Putamen (tissue), 1 donor: ENCODE measurements at regions not wholly inside any gene's neighbourhood (a gene's known extent, or its start where the extent isn't known, plus 50 kb on each side); places are given as distances from the start of the nearest gene placed in this dataset.
"Not testable (repeated sequence)": the region's sequence is repeated elsewhere in the genome, so short reads cannot be mapped to it uniquely, and the experiment has no call there.

Experiments
- DNase-seq: peaks from one replicate; pipeline ENCODE4 v3.0.0-alpha.2; 2016; ENCODE audit warnings: low spot score

DNA sequence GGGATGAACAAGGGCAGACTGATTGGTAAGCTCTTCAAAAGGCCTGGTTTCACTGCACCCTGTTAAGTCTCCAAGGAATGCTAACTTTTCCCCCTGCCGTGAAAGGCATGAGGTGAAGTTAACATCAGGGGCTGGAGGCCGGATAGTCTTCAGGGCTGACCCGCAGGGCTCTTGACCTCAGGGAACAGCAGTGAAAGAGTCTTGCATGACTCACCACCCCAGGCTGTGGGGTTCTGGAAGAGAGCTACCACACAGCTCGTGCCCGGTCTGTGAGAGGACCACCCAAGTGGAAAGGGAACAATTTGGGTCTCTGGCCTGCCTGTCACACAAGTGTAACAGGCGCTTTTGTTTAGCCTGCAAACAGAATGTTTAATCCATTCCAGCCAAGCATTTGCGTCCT is 504.9 kb downstream of the EDEM1 start:
- DNase-seq: no peak

- no peak for DNase-seq
Observed at GRCh38 chr3:5694266-5694665, 506.8 kb downstream of the EDEM1 start.

GRCh38 chr3:5698851-5699250 is 511.3 kb downstream of the EDEM1 start:
- no peak for DNase-seq

GRCh38 chr3:5699313-5699712 is 511.8 kb downstream of the EDEM1 start:
- DNase-seq: no peak

- no peak for DNase-seq
Observed at GRCh38 chr3:5699811-5700210, 512.3 kb downstream of the EDEM1 start.

GRCh38 chr3:5701005-5701404 is 513.5 kb downstream of the EDEM1 start:
- DNase-seq: not testable (repeated sequence)

DNA sequence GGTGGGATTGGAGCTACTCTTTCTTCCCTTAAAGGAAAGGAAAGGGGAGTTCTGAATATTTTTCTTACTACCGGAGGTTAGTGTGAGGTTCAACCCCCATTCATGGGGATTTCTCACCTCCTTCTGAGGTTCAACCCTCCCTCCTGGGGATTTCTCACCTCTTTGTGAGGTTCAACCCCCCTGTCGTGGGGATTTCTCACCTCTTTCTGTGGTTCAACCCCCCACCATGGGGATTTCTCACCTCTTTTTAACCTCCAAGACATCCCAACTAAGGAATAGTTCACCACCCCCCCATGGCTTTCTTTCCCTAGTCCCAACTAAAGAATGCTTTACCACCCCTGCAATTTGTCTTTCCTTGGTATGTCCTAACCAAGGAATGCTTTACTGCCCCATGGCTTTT is 520.3 kb downstream of the EDEM1 start:
- no peak for DNase-seq

- no peak for DNase-seq
Observed at GRCh38 chr3:5709714-5710113, 522.2 kb downstream of the EDEM1 start.

DNA sequence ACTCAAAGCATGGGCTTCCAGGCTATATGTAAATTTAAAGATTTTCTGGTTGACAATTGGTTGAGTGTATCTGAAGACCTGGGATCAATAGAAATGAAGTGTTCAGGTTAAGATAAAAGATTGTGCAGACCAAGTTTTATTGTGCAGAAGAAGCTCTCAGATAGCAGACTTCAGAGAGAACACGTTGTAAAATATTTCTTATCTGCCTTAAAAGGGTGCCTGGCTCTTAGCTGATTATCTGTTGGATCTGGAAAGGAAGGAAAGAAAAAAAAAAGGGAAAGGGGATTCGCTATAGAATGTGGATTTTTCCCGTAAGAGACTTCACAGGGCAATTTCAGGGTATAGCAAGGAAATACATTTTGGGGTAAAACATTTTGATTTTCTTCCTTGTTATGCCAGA is 523.2 kb downstream of the EDEM1 start:
- no peak for DNase-seq

DNA sequence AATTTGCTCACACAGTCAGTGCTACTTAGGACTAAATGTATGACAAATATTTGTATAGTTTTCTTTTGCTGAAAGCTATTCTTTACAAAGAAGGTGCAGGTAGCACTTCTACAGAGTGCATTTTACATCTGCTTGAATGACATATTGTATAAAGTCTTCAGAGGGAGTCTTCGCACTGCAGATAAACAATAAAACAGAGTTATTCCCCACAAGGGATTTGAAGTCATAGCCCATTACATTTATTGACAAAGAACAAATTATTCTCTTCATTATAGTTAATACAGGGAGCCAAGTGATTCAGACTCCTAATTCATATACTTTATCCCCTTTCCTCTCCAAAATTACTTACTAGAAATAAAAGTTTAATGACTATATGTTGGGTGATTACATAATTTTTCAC is 529.7 kb downstream of the EDEM1 start:
- no peak for DNase-seq

DNA sequence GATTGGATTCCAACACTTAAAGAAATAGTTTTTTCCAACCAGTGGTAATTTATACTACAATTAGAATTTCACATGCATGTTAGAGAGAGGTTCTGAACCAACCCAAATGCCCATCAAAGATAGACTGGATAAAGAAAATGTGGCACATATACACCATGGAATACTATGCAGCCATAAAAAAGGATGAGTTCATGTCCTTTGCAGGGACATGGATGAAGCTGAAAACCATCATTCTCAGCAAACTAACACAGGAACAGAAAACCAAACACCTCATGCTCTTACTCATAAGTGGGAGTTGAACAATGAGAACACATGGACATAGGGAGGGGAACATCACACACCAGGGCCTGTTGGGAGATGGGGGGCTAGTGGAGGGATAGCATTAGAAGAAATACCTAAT is 532.2 kb downstream of the EDEM1 start:
- DNase-seq: not testable (repeated sequence)

DNA sequence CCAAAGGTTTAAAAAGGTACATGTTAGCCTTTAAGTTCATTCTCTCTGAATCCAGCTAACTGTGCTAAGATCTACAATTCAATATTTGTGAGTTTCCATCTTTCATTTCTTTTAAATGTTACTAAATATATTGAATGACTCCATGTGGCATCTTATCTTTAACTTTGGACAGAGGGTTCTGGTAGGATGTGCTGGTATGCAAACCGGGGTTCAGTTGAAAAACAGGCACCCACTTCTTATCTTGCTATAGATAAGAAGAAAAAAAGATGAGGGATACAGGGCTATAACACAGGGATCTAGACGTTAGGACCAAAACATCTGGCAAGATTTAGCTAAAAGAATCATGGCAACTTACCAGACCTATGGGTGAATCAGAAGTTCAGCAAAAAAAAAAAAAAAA is 538.3 kb downstream of the EDEM1 start:
- DNase-seq: no peak

DNA sequence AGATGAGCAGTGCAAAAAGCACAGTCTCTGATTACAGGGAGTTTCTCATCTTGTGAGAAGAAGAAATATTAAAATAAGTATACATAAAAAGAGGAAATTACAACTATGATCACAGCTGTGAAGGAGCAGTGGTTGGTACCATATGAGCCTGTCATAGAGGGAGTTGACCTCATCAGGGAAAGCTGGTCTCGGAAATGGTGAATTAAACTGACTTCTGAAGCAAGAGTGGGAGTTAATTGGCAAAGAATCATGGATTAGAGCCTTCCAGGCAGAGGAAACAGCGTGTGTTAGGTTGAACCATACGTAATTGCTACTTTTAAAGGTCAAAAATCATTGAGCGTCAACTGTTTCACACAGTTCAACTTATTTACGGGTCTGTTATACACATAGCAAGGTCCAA is 539.1 kb downstream of the EDEM1 start:
- DNase-seq: no peak

GRCh38 chr3:5727743-5728484 is 540.4 kb downstream of the EDEM1 start:
- DNase-seq: no peak

DNA sequence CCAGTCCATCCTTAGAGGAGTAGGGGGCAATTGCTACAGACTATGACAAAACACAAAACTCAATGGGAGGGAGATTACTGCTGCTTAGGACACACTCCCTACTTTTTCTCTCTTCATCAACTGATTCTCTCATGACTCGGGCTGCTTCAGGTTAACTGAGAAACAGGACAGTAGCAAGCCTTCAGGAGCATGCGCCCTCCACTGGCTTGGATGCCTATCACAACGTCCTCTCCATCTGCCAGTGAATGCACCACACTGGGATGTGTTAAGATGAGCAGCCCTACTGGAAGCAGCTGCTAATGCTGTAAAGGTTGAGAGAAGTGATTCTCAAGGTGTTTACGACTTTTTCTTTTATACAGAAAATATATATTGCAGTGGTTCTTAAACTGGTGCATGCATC is 542.3 kb downstream of the EDEM1 start:
- no peak for DNase-seq

GRCh38 chr3:5731100-5731499 is 543.6 kb downstream of the EDEM1 start:
- no peak for DNase-seq

DNA sequence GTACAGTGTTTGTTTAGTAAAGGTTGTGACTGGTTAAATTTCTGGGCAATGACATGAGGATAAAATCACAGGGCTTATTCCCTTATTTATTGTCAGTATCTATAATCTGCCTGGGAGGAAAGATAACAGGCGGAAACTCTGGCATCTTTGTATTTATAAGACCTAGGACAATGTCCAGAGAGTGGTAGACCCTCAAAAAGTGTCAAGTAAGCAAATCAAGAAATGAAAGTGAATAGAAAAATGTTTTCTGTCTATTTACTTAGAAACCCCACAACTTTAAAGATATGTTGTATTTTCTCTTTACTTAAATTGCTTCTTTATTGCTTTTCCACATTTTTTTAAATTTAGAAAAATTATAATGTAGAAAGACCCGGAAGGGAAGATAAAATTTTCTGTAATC is 544.6 kb downstream of the EDEM1 start:
- DNase-seq: no peak

GRCh38 chr3:5733995-5734394 is 546.5 kb downstream of the EDEM1 start:
- no peak for DNase-seq

DNA sequence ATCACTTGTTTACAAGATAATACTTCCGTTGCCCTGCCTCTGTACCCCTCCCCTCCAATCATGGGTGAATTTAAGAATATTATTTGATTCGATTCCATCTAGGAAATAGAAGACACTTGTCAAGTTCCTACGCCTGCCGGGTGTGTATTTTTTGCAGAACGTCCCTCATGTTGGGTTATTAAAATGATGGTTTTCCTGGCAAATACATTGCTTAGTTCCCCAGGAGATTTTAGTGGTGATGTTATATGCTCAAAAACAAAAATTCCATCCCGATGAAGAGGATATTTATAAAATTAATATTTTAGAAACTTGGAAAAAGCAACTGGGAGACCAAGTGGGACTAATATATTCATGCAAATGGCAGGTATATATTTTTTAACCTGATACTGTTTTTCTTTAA is 548.4 kb downstream of the EDEM1 start:
- DNase-seq: no peak

DNA sequence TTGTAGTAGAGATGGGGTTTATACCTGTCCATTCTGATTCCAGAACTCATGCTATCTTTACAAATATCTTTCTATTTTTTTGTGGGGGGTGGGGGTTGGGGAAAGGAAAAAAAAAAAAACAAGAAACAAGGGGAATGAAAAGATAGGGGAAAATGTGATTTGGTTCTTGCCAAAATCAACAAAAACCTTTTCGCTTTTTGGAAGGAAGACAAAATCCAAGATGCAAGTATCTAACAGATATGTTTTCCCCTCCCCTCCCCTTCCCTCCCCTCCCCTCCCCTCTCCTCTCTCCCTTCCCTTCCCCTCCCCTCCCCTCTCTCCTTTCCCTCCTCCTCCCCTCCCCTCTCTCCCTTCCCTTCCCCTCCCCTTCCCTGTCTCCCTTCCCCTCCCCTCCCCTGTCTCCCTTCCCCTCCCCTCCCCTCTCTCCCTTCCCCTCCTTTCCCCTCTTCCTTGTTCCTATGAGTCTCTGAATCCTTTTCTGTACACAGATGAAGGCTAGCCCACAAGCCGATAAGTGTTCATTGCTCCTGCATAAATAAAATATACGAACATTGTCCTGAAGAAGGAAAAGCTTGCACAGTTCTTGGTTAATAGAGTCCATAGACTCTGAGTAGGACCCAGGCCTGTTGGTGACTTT is 551.9 kb downstream of the EDEM1 start:
- DNase-seq: no peak

- DNase-seq: no peak
Observed at GRCh38 chr3:5739949-5740348, 552.4 kb downstream of the EDEM1 start.

- no peak for DNase-seq
Observed at GRCh38 chr3:5741017-5741416, 553.5 kb downstream of the EDEM1 start.

- DNase-seq: no peak
Observed at GRCh38 chr3:5750091-5750490, 562.6 kb downstream of the EDEM1 start.
